ENCODE measurements at regions not wholly inside any gene's neighbourhood (a gene's known extent, or its start where the extent isn't known, plus 50 kb on each side); places are given as distances from the start of the nearest gene placed in this dataset.

DNA sequence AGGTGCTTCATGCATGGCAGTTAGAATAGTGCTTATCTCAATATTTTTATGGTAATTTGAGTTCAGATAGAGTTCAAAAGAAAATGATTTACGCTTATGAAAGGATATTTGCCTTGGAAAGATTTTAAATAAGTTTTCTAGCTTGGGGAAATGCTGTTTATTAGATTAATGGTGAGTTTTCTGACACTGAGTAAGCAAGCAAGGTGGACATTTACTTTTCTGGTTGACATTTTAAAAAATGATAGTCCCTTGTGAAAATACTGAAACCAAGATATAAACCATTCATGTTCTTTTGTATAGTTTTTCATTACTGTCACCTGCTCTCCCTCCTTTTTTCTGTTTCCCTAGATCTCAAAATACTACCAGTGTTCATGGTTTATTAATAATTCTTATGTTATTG, 1034.8 kb upstream of the SPRY2 start:
- dilution Hi-C loops (cut with HindIII; ENCODE audit: low sequenced_read_pairs, unreplicated experiment) (no loop called here), in situ Hi-C loops (cut with MboI; ENCODE audit: low sequenced_read_pairs) (no loop called here)

More for the DNA sequence above, 1034.8 kb upstream of the SPRY2 start:
- ATAC-seq (ENCODE audit: low read depth) (no peak), DNase-seq (no peak)
- Histone ChIP-seq H2AK5ac (ENCODE audit: low read depth, low read length) (no peak overlapping the region), H3K14ac (replicated peaks; ENCODE audit: low read depth, low read length) (no peak overlapping the region), H3K36me3 (ENCODE audit: control insufficient read depth, insufficient read depth, low read length) (no peaks in the 10 kb centered on the region), H2AK9ac (replicated peaks; ENCODE audit: low read depth, low read length, poor library complexity) (no peak overlapping the region), H3K56ac (ENCODE audit: extremely low read depth, insufficient read depth, low read length) (no peak overlapping the region), H3K27me3 (ENCODE audit: control insufficient read depth, insufficient read depth, low read length) (no peaks in the 10 kb centered on the region), H3K9ac (ENCODE audit: low read depth, low read length) (no peak overlapping the region), H4K91ac (ENCODE audit: insufficient read depth, low read depth, low read length) (no peak overlapping the region), H3K18ac (ENCODE audit: low read depth, low read length) (no peak overlapping the region), H3K4me1 (ENCODE audit: control insufficient read depth, insufficient read depth, low read length) (no peaks in the 10 kb centered on the region), H3K27ac (ENCODE audit: insufficient read depth, low read length) (no peak overlapping the region), H4K8ac (ENCODE audit: low read depth in 2 of 2, low read length in 2 of 2) (no peak overlapping the region), H4K5ac (ENCODE audit: low read depth, low read length) (no peak overlapping the region), H3K23ac (ENCODE audit: low read depth, low read length) (no peak overlapping the region), H3K9me3 (ENCODE audit: control insufficient read depth, insufficient read depth, low read length) (no peaks in the 10 kb centered on the region), H2BK5ac (ENCODE audit: low read depth, low read length, poor library complexity, severe bottlenecking) (no peak overlapping the region), H3K4me3 (ENCODE audit: insufficient read depth, low read depth, low read length) (no peak overlapping the region), H3K79me1 (ENCODE audit: low read depth in 1 of 2, low read length in 2 of 2) (no peaks in the 10 kb centered on the region), H3K4ac (ENCODE audit: low read depth, low read length) (no peak overlapping the region), H3K9me1 (ENCODE audit: insufficient read depth, low read length) (no peaks in the 10 kb centered on the region), H2BK120ac (ENCODE audit: low read depth, low read length) (no peak overlapping the region), H3K4me2 (ENCODE audit: low read depth, low read length) (no peak overlapping the region), H2AFZ (replicated peaks; ENCODE audit: low read length, poor library complexity) (no peak overlapping the region), H2BK15ac (ENCODE audit: low read depth, low read length) (no peak overlapping the region), H4K20me1 (ENCODE audit: insufficient read depth, low read length) (no peaks in the 10 kb centered on the region), H2BK20ac (ENCODE audit: low read depth, low read length) (no peak overlapping the region)
- intact Hi-C loops (cut with micrococcal nuclease): no loop called here
- ChIA-PET CTCF (no interaction called here), POLR2A (ENCODE audit: unreplicated experiment) (no interaction called here)
- TF ChIP-seq, protein P1, sequence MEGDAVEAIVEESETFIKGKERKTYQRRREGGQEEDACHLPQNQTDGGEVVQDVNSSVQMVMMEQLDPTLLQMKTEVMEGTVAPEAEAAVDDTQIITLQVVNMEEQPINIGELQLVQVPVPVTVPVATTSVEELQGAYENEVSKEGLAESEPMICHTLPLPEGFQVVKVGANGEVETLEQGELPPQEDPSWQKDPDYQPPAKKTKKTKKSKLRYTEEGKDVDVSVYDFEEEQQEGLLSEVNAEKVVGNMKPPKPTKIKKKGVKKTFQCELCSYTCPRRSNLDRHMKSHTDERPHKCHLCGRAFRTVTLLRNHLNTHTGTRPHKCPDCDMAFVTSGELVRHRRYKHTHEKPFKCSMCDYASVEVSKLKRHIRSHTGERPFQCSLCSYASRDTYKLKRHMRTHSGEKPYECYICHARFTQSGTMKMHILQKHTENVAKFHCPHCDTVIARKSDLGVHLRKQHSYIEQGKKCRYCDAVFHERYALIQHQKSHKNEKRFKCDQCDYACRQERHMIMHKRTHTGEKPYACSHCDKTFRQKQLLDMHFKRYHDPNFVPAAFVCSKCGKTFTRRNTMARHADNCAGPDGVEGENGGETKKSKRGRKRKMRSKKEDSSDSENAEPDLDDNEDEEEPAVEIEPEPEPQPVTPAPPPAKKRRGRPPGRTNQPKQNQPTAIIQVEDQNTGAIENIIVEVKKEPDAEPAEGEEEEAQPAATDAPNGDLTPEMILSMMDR (conservative IDR thresholded peaks at IDR 0.05; ENCODE audit: low read depth, low read length): no peak
- TF ChIP-seq CEBPB (IDR thresholded peaks at IDR 0.05; ENCODE audit: low read depth, low read length) (no peak), FOS (IDR thresholded peaks at IDR 0.05; ENCODE audit: low read depth, low read length) (no peak), MXI1 (IDR thresholded peaks at IDR 0.05; ENCODE audit: borderline replicate concordance, low read depth, low read length) (no peak), RFX5 (IDR thresholded peaks at IDR 0.05; ENCODE audit: low read depth, low read length) (no peak), NFE2L2 (IDR thresholded peaks at IDR 0.05; ENCODE audit: low read depth, low read length) (no peak), BHLHE40 (IDR thresholded peaks at IDR 0.05; ENCODE audit: low read depth, low read length) (no peak), CHD1 (IDR thresholded peaks at IDR 0.05; ENCODE audit: low read depth, low read length) (no peak), MAFK (IDR thresholded peaks at IDR 0.05; ENCODE audit: low read depth, low read length) (no peak), RAD21 (IDR thresholded peaks at IDR 0.05; ENCODE audit: low read length) (no peak), MAZ (IDR thresholded peaks at IDR 0.05; ENCODE audit: borderline replicate concordance, low read depth, low read length) (no peak), SMC3 (IDR thresholded peaks at IDR 0.05; ENCODE audit: low read depth, low read length) (no peak), POLR2A (IDR thresholded peaks at IDR 0.05; ENCODE audit: low read depth, low read length) (no peak)
- TF ChIP-seq, protein P2, sequence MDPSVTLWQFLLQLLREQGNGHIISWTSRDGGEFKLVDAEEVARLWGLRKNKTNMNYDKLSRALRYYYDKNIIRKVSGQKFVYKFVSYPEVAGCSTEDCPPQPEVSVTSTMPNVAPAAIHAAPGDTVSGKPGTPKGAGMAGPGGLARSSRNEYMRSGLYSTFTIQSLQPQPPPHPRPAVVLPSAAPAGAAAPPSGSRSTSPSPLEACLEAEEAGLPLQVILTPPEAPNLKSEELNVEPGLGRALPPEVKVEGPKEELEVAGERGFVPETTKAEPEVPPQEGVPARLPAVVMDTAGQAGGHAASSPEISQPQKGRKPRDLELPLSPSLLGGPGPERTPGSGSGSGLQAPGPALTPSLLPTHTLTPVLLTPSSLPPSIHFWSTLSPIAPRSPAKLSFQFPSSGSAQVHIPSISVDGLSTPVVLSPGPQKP (IDR thresholded peaks at IDR 0.05; ENCODE audit: borderline replicate concordance, low read depth, low read length): no peak
- TF ChIP-seq, protein P3, sequence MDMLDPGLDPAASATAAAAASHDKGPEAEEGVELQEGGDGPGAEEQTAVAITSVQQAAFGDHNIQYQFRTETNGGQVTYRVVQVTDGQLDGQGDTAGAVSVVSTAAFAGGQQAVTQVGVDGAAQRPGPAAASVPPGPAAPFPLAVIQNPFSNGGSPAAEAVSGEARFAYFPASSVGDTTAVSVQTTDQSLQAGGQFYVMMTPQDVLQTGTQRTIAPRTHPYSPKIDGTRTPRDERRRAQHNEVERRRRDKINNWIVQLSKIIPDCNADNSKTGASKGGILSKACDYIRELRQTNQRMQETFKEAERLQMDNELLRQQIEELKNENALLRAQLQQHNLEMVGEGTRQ (IDR thresholded peaks at IDR 0.05; ENCODE audit: low read depth, low read length): no peak
- 14% methylated on average over 1 of the region's 1 CpG; no CpG with 5 or more reads in 1 of the 2 experiments for WGBS, 2 experiments (ENCODE audit: extremely low coverage in 2 of 2, insufficient read length in 1 of 2)
- BruUV-seq (replicated peaks): no TSS peak

All from IMR-90 (cell line).